Upper lobe of left lung (tissue), 4 donors: ENCODE measurements at regions not wholly inside any gene's neighbourhood (a gene's known extent, or its start where the extent isn't known, plus 50 kb on each side); places are given as distances from the start of the nearest gene placed in this dataset.

ENCODE experiments used
- CTCF ChIP-seq, 6 experiments: fragments of 450-650 bp in 4 of 6; fragments of 200-600 bp in 2 of 6; sonication (generic) in 2 of 6; IDR thresholded peaks; one replicate each; pipeline ENCODE4 v1.5.1; 2016 to 2019; ENCODE audit warnings: antibody characterized with exemption in 6 of 6
- POLR2A ChIP-seq, 4 donors: fragments of 450-650 bp; IDR thresholded peaks; one replicate each; pipeline ENCODE4 v1.5.1; 2016 to 2017; ENCODE audit warnings: antibody characterized with exemption in 4 of 4, mild to moderate bottlenecking in 2 of 4
- POLR2AphosphoS5 ChIP-seq, 2 donors: sonication (generic); formaldehyde crosslinking; IDR thresholded peaks; one replicate each; pipeline ENCODE4 v1.5.1; 2017; ENCODE audit warnings: antibody characterized with exemption in 2 of 2

- TF ChIP-seq POLR2A (IDR thresholded peaks at IDR 0.05) (no peak), CTCF (IDR thresholded peaks at IDR 0.05) (no peak), POLR2AphosphoS5 (IDR thresholded peaks at IDR 0.05) (no peak)
These were observed 119.3 kb upstream of the FRMD4A start for GRCh38 chr10:14450041-14450491.
